GM13977 (cell line): ENCODE measurements at regions not wholly inside any gene's neighbourhood (a gene's known extent, or its start where the extent isn't known, plus 50 kb on each side); places are given as distances from the start of the nearest gene placed in this dataset.

Source experiments
- DNase-seq: peaks from one replicate; pipeline ENCODE4 v3.0.0; 2012; ENCODE audit warnings: low spot score
- CTCF ChIP-seq: IDR thresholded peaks from 2 replicates; pipeline ENCODE4 v1.5.1; 2012; ENCODE audit warnings: mild to moderate bottlenecking, control low read depth; ENCODE audit not compliant: insufficient read depth; ENCODE audit errors: extremely low read depth, missing control alignments
- in situ Hi-C: fragments of 300-500 bp; cut with MboI; formaldehyde crosslinking; loops from one replicate; pipeline ENCODE4 v1.12.0; 2022; ENCODE audit warnings: low sequenced_read_pairs, low pct_unique_long_range_greater_than_20kb, mixed read lengths, inconsistent platforms; ENCODE audit not compliant: unreplicated experiment

GRCh38 chr1:22387919-22388580, 63.6 kb upstream of the ZBTB40 start:
- no peak for DNase-seq
- in situ Hi-C loops = no loop called here
- TF ChIP-seq CTCF = no peak

- in situ Hi-C loops = no loop called here
- TF ChIP-seq CTCF = no peak
- no peak for DNase-seq
Measured at GRCh38 chr1:22388671-22389450, 62.8 kb upstream of the ZBTB40 start.

GRCh38 chr1:22393587-22393986, 58.1 kb upstream of the ZBTB40 start:
- TF ChIP-seq CTCF = no peak
- in situ Hi-C loops = no loop called here
- no peak for DNase-seq

- no peak for TF ChIP-seq CTCF
- no peak for DNase-seq
- in situ Hi-C loops = no loop called here
Measured at GRCh38 chr1:22398656-22399420, 52.8 kb upstream of the ZBTB40 start.

GRCh38 chr1:22399421-22400091, 52.1 kb upstream of the ZBTB40 start:
- in situ Hi-C loops = loop anchor here (25.0 kb wide), 2 partner anchors 238 to 287 kb away; partner anchors contain the start of genes C1QA and C1QC
- no peak for DNase-seq
- no peak for TF ChIP-seq CTCF
